Astrocyte (in vitro differentiated cells and primary cell): ENCODE measurements at regions not wholly inside any gene's neighbourhood (a gene's known extent, or its start where the extent isn't known, plus 50 kb on each side); places are given as distances from the start of the nearest gene placed in this dataset.

Experiments
- CTCF ChIP-seq: IDR thresholded peaks from 2 replicates; pipeline ENCODE4 v1.5.1; 2011; ENCODE audit warnings: low read depth, mild to moderate bottlenecking, inconsistent platforms, low read length, moderate library complexity; ENCODE audit not compliant: insufficient read depth
- EZH2 ChIP-seq: IDR thresholded peaks from 2 replicates; pipeline ENCODE4 v1.6.1; 2012; ENCODE audit warnings: mild to moderate bottlenecking, low read length, inconsistent platforms; ENCODE audit not compliant: insufficient read depth

- TF ChIP-seq CTCF (no peak), EZH2 (no peak)
These were observed 466.5 kb downstream of the BRD1 start for GRCh38 chr22:49361164-49361563.
